Hepatocyte (in vitro differentiated cells): ENCODE measurements at regions not wholly inside any gene's neighbourhood (a gene's known extent, or its start where the extent isn't known, plus 50 kb on each side); places are given as distances from the start of the nearest gene placed in this dataset.

ENCODE experiments used
- DNase-seq: peaks from one replicate; pipeline ENCODE4 v3.0.0-alpha.2; 2016; ENCODE audit warnings: low spot score
- H2AFZ ChIP-seq: fragments of 200-600 bp; sonication (generic); 2 replicates; pipeline ENCODE4 v1.6.0; 2016; ENCODE audit warnings: antibody characterized with exemption, mild to moderate bottlenecking
- H3K27ac ChIP-seq: fragments of 200-600 bp; sonication (generic); 2 replicates; pipeline ENCODE4 v1.5.1; 2016; ENCODE audit warnings: mild to moderate bottlenecking
- H3K27me3 ChIP-seq: fragments of 200-600 bp; sonication (generic); 2 replicates; pipeline ENCODE4 v1.6.1; 2016
- H3K36me3 ChIP-seq: fragments of 200-600 bp; sonication (generic); replicated peaks from 2 replicates; pipeline ENCODE4 v1.5.1; 2016; ENCODE audit warnings: low read depth; ENCODE audit not compliant: insufficient read depth
- H3K4me1 ChIP-seq: fragments of 200-600 bp; sonication (generic); 2 replicates; pipeline ENCODE4 v1.5.1; 2016; ENCODE audit warnings: mild to moderate bottlenecking, moderate library complexity; ENCODE audit not compliant: insufficient read depth
- H3K4me2 ChIP-seq: fragments of 200-600 bp; sonication (generic); 2 replicates; pipeline ENCODE4 v1.6.0; 2016
- H3K4me3 ChIP-seq: fragments of 200-600 bp; sonication (generic); 2 replicates; pipeline ENCODE4 v1.5.1; 2016; ENCODE audit warnings: mild to moderate bottlenecking
- H3K79me2 ChIP-seq: fragments of 200-600 bp; sonication (generic); 2 replicates; pipeline ENCODE4 v1.6.0; 2017; ENCODE audit warnings: mild to moderate bottlenecking
- H3K9me2 ChIP-seq: fragments of 200-600 bp; sonication (generic); replicated peaks from 2 replicates; pipeline ENCODE4 v1.6.0; 2017; ENCODE audit warnings: mild to moderate bottlenecking; ENCODE audit not compliant: insufficient read depth
- H3K9me3 ChIP-seq: fragments of 200-600 bp; sonication (generic); 2 replicates; pipeline ENCODE4 v1.5.1; 2016; ENCODE audit warnings: low read depth, mild to moderate bottlenecking
- H4K20me1 ChIP-seq: fragments of 200-600 bp; sonication (generic); 2 replicates; pipeline ENCODE4 v1.6.0; 2016; ENCODE audit warnings: mild to moderate bottlenecking; ENCODE audit not compliant: insufficient read depth, poor library complexity, severe bottlenecking
- CTCF ChIP-seq: fragments of 200-600 bp; sonication (generic); IDR thresholded peaks from 2 replicates; pipeline ENCODE4 v1.5.1; 2016; ENCODE audit warnings: antibody characterized with exemption, mild to moderate bottlenecking; ENCODE audit not compliant: poor library complexity
- EZH2 ChIP-seq: fragments of 200-600 bp; sonication (generic); IDR thresholded peaks from 2 replicates; pipeline ENCODE4 v1.6.1; 2016; ENCODE audit warnings: antibody characterized with exemption, mild to moderate bottlenecking, borderline replicate concordance
- EZH2phosphoT487 ChIP-seq: fragments of 200-600 bp; sonication (generic); IDR thresholded peaks from one replicate; pipeline ENCODE4 v1.6.1; 2018; ENCODE audit warnings: antibody characterized with exemption, mild to moderate bottlenecking, low read depth, moderate library complexity; ENCODE audit not compliant: unreplicated experiment, severe bottlenecking
- WGBS: methylation state at CpG from one replicate; pipeline ENCODE4 v1.1.6; 2016; ENCODE audit warnings: low lambda C conversion rate; ENCODE audit errors: missing lambda C conversion rate; 5-methylcytosine and 5-hydroxymethylcytosine counted together

GRCh38 chr10:118943253-118943652 lies 86.3 kb upstream of the NANOS1 start:
- Histone ChIP-seq H2AFZ (no peak overlapping the region), H4K20me1 (no peaks in the 10 kb centered on the region), H3K9me2 (no peaks in the 10 kb centered on the region), H3K4me2 (no peak overlapping the region), H3K4me3 (no peak overlapping the region), H3K4me1 (no peaks in the 10 kb centered on the region), H3K36me3 (no peaks in the 10 kb centered on the region), H3K79me2 (no peaks in the 10 kb centered on the region), H3K9me3 (no peaks in the 10 kb centered on the region), H3K27me3 (no peaks in the 10 kb centered on the region), H3K27ac (no peak overlapping the region)
- 90% methylated on average over 2 of the region's 2 CpGs for WGBS
- no peak for TF ChIP-seq CTCF
- no peak for TF ChIP-seq EZH2phosphoT487
- no peak for TF ChIP-seq EZH2
- DNase-seq = no peak

GRCh38 chr10:118944959-118945633 lies 84.4 kb upstream of the NANOS1 start:
- Histone ChIP-seq H2AFZ (no peak overlapping the region), H3K4me3 (no peak overlapping the region), H3K27me3 (no peaks in the 10 kb centered on the region), H3K9me2 (no peaks in the 10 kb centered on the region), H3K79me2 (no peaks in the 10 kb centered on the region), H4K20me1 (no peaks in the 10 kb centered on the region), H3K4me2 (no peak overlapping the region), H3K9me3 (no peaks in the 10 kb centered on the region), H3K36me3 (no peaks in the 10 kb centered on the region), H3K4me1 (no peaks in the 10 kb centered on the region), H3K27ac (no peak overlapping the region)
- 83% methylated on average over 8 of the region's 8 CpGs for WGBS
- DNase-seq = no peak
- no peak for TF ChIP-seq EZH2
- no peak for TF ChIP-seq EZH2phosphoT487
- TF ChIP-seq CTCF = no peak

- H3K36me3 ChIP-seq = no peaks in the 10 kb centered on the region
- no peak overlapping the region for H3K27ac ChIP-seq
- H3K27me3 ChIP-seq = no peaks in the 10 kb centered on the region
- TF ChIP-seq CTCF (no peak), EZH2 (no peak), EZH2phosphoT487 (no peak)
- no peak for DNase-seq
- H3K9me3 ChIP-seq = no peaks in the 10 kb centered on the region
- H4K20me1 ChIP-seq = no peaks in the 10 kb centered on the region
- WGBS = 79% methylated on average over 3 of the region's 3 CpGs
- no peak overlapping the region for H3K4me2 ChIP-seq
- H3K9me2 ChIP-seq = no peaks in the 10 kb centered on the region
- H3K4me1 ChIP-seq = no peaks in the 10 kb centered on the region
- H2AFZ ChIP-seq = no peak overlapping the region
- H3K4me3 ChIP-seq = no peak overlapping the region
- no peaks in the 10 kb centered on the region for H3K79me2 ChIP-seq
These were observed 80.7 kb upstream of the NANOS1 start for GRCh38 chr10:118948786-118949185.
